Omental fat pad (tissue), 3 donors: ENCODE measurements at regions not wholly inside any gene's neighbourhood (a gene's known extent, or its start where the extent isn't known, plus 50 kb on each side); places are given as distances from the start of the nearest gene placed in this dataset.

Source experiments
- ATAC-seq: fragments of 150-250 bp; one replicate; pipeline ENCODE4 v1.9.1; 2016; ENCODE audit warnings: mild to moderate bottlenecking, moderate library complexity; ENCODE audit not compliant: low FRiP score
- DNase-seq: peaks from one replicate; pipeline ENCODE4 v3.0.0-alpha.2; 2019; ENCODE audit warnings: low spot score
- TF ChIP-seq, protein P1 (sequence below), 3 donors: fragments of 450-650 bp; IDR thresholded peaks; one replicate each; pipeline ENCODE4 v1.5.1; 2016 to 2017; ENCODE audit warnings: antibody characterized with exemption in 3 of 3, mild to moderate bottlenecking in 3 of 3, moderate library complexity in 2 of 3

- TF ChIP-seq, protein P1, sequence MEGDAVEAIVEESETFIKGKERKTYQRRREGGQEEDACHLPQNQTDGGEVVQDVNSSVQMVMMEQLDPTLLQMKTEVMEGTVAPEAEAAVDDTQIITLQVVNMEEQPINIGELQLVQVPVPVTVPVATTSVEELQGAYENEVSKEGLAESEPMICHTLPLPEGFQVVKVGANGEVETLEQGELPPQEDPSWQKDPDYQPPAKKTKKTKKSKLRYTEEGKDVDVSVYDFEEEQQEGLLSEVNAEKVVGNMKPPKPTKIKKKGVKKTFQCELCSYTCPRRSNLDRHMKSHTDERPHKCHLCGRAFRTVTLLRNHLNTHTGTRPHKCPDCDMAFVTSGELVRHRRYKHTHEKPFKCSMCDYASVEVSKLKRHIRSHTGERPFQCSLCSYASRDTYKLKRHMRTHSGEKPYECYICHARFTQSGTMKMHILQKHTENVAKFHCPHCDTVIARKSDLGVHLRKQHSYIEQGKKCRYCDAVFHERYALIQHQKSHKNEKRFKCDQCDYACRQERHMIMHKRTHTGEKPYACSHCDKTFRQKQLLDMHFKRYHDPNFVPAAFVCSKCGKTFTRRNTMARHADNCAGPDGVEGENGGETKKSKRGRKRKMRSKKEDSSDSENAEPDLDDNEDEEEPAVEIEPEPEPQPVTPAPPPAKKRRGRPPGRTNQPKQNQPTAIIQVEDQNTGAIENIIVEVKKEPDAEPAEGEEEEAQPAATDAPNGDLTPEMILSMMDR (IDR thresholded peaks at IDR 0.05), result no peak
- ATAC-seq, result no peak
- no peak for DNase-seq
Observed at GRCh38 chr13:92938486-92939020, 288.1 kb upstream of the GPC6 start.

GRCh38 chr13:92941167-92941566 is 285.4 kb upstream of the GPC6 start:
- ATAC-seq (no peak), DNase-seq (no peak)
- TF ChIP-seq, protein P1 (IDR thresholded peaks at IDR 0.05), result no peak

DNA sequence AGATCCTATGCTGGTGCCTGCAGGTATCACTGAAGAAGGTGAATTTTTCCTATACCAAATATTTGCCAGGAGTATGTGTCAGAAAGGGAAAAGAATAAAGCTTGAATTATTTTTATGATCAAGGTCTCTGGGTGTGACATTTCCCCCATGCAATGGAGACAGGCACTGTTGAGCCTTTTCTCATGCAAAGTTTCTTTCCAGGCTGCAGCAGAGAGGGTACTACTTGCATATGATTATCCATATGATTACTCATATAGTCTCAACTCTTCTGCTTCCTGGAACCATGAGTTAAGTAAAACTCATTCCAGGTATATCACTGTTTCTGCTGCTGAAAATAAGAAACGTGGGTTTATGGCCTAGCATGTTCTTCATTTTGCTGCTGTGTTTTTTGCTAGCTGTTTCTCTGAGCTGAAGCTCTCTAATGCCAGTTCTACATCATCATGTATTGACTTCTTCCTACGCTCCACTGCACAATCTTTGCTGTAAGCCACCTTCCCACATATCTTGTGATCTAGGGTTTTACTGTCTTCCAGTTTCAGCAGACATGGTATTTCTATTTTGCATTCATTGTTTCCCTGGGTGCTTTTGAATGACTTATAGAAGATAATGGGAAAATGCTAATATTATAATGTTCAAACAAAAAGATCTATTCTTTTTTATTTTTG is 278.7 kb upstream of the GPC6 start:
- ATAC-seq (no peak), DNase-seq (no peak)
- TF ChIP-seq, protein P1 (IDR thresholded peaks at IDR 0.05), result no peak

- no peak for ATAC-seq
- TF ChIP-seq, protein P1 (IDR thresholded peaks at IDR 0.05), result no peak
- no peak for DNase-seq
Observed at GRCh38 chr13:92950771-92951170, 275.8 kb upstream of the GPC6 start.

GRCh38 chr13:92951273-92951890 is 275.2 kb upstream of the GPC6 start:
- ATAC-seq (no peak), DNase-seq (no peak)
- TF ChIP-seq, protein P1 (IDR thresholded peaks at IDR 0.05), result no peak

GRCh38 chr13:92952161-92952560 is 274.4 kb upstream of the GPC6 start:
- TF ChIP-seq, protein P1 (IDR thresholded peaks at IDR 0.05), result no peak
- ATAC-seq (no peak), DNase-seq (no peak)

- ATAC-seq, result no peak
- TF ChIP-seq, protein P1 (IDR thresholded peaks at IDR 0.05), result no peak
- no peak for DNase-seq
Observed at GRCh38 chr13:92954746-92955145, 271.9 kb upstream of the GPC6 start.
